Neuronal stem cell (in vitro differentiated cells): ENCODE measurements at regions not wholly inside any gene's neighbourhood (a gene's known extent, or its start where the extent isn't known, plus 50 kb on each side); places are given as distances from the start of the nearest gene placed in this dataset.

ENCODE experiments used
- DNase-seq: peaks from one replicate; pipeline ENCODE4 v3.0.0-alpha.2; 2013; ENCODE audit warnings: low spot score
- H2AFZ ChIP-seq: one replicate; pipeline ENCODE4 v1.6.1; 2013; ENCODE audit warnings: mild to moderate bottlenecking, low read length, inconsistent platforms
- H2AK5ac ChIP-seq: 2 replicates; pipeline ENCODE4 v1.6.1; 2013; ENCODE audit warnings: low read depth, mild to moderate bottlenecking, inconsistent platforms, low read length, moderate library complexity, mixed read lengths
- H2BK120ac ChIP-seq: 2 replicates; pipeline ENCODE4 v1.6.1; 2013; ENCODE audit warnings: low read depth, mild to moderate bottlenecking, inconsistent platforms, low read length, moderate library complexity, mixed read lengths
- H2BK12ac ChIP-seq: one replicate; pipeline ENCODE4 v1.6.1; 2013; ENCODE audit warnings: low read length, inconsistent platforms
- H2BK15ac ChIP-seq: 2 replicates; pipeline ENCODE4 v1.6.1; 2013; ENCODE audit warnings: mild to moderate bottlenecking, low read length, inconsistent platforms, mixed read lengths
- H2BK5ac ChIP-seq: one replicate; pipeline ENCODE4 v1.6.1; 2013; ENCODE audit warnings: inconsistent platforms, mild to moderate bottlenecking, low read length, moderate library complexity
- H3K14ac ChIP-seq: one replicate; pipeline ENCODE4 v1.6.1; 2013; ENCODE audit warnings: low read length, inconsistent platforms
- H3K18ac ChIP-seq: 2 replicates; pipeline ENCODE4 v1.6.1; 2013; ENCODE audit warnings: low read length, inconsistent platforms
- H3K23ac ChIP-seq: 2 replicates; pipeline ENCODE4 v1.6.1; 2013; ENCODE audit warnings: low read depth, mild to moderate bottlenecking, mixed read lengths, low read length, inconsistent platforms; ENCODE audit not compliant: poor library complexity
- H3K27ac ChIP-seq: replicated peaks from 3 replicates; pipeline ENCODE4 v1.5.1; 2013; ENCODE audit warnings: low read length, inconsistent platforms
- H3K27me3 ChIP-seq, 3 experiments: 2 replicates each; pipeline ENCODE4 v1.6.1; 2013; ENCODE audit warnings: low read length in 3 of 3, mild to moderate bottlenecking in 2 of 3, inconsistent platforms in 1 of 3, low read depth in 1 of 3, mixed read lengths in 1 of 3, moderate library complexity in 1 of 3; ENCODE audit not compliant: control insufficient read depth in 3 of 3, insufficient read depth in 3 of 3
- H3K36me3 ChIP-seq, 2 donors: replicated peaks in 1 of 2; 2 replicates each; pipeline ENCODE4 v1.6.1; 2013; ENCODE audit warnings: low read length in 2 of 2; ENCODE audit not compliant: control insufficient read depth in 2 of 2, insufficient read depth in 2 of 2
- H3K4ac ChIP-seq: 2 replicates; pipeline ENCODE4 v1.6.1; 2013; ENCODE audit warnings: inconsistent platforms, mild to moderate bottlenecking, low read length, moderate library complexity
- H3K4me1 ChIP-seq, 2 donors: 1 replicate in 1 of 2; 2 replicates in 1 of 2; pipeline ENCODE4 v1.6.1; 2013; ENCODE audit warnings: low read length in 2 of 2, low read depth in 1 of 2; ENCODE audit not compliant: control insufficient read depth in 2 of 2, insufficient read depth in 1 of 2
- H3K4me2 ChIP-seq: one replicate; pipeline ENCODE4 v1.6.1; 2013; ENCODE audit warnings: mild to moderate bottlenecking, low read length, inconsistent platforms; ENCODE audit not compliant: insufficient read depth, poor library complexity, severe bottlenecking
- H3K4me3 ChIP-seq, 2 donors: 2 replicates each; pipeline ENCODE4 v1.5.1; 2013; ENCODE audit warnings: low read length in 2 of 2, mild to moderate bottlenecking in 2 of 2, inconsistent platforms in 1 of 2, moderate library complexity in 1 of 2
- H3K79me1 ChIP-seq: one replicate; pipeline ENCODE4 v1.6.1; 2013; ENCODE audit warnings: low read depth, mild to moderate bottlenecking, inconsistent platforms, low read length, moderate library complexity
- H3K9ac ChIP-seq: one replicate; pipeline ENCODE4 v1.6.1; 2013; ENCODE audit warnings: mild to moderate bottlenecking, low read depth, low read length, inconsistent platforms; ENCODE audit not compliant: poor library complexity
- H3K9me3 ChIP-seq, 2 donors: replicated peaks in 1 of 2; 2 replicates each; pipeline versions ENCODE3 to v1.6.1; 2013; ENCODE audit warnings: low read length in 2 of 2, mild to moderate bottlenecking in 2 of 2, inconsistent platforms in 1 of 2, low read depth in 1 of 2, mixed read lengths in 1 of 2, moderate library complexity in 1 of 2; ENCODE audit not compliant: control insufficient read depth in 2 of 2, insufficient read depth in 1 of 2
- H4K8ac ChIP-seq: one replicate; pipeline ENCODE4 v1.6.1; 2013; ENCODE audit warnings: low read depth, mild to moderate bottlenecking, inconsistent platforms, low read length, moderate library complexity
- H4K91ac ChIP-seq: one replicate; pipeline ENCODE4 v1.6.1; 2013; ENCODE audit warnings: low read length, low read depth, mild to moderate bottlenecking, inconsistent platforms; ENCODE audit not compliant: poor library complexity
- WGBS, 2 donors: extraction: QIAGEN DNeasy Blood & Tissue Kit; methylation state at CpG; one replicate each; pipeline ENCODE4 v1.1.7; 2013; ENCODE audit warnings: missing lambda C conversion rate in 2 of 2, mixed read lengths in 1 of 2; ENCODE audit not compliant: insufficient read length in 2 of 2, insufficient replicate concordance in 1 of 2; ENCODE audit errors: extremely low coverage in 2 of 2; 5-methylcytosine and 5-hydroxymethylcytosine counted together

DNA sequence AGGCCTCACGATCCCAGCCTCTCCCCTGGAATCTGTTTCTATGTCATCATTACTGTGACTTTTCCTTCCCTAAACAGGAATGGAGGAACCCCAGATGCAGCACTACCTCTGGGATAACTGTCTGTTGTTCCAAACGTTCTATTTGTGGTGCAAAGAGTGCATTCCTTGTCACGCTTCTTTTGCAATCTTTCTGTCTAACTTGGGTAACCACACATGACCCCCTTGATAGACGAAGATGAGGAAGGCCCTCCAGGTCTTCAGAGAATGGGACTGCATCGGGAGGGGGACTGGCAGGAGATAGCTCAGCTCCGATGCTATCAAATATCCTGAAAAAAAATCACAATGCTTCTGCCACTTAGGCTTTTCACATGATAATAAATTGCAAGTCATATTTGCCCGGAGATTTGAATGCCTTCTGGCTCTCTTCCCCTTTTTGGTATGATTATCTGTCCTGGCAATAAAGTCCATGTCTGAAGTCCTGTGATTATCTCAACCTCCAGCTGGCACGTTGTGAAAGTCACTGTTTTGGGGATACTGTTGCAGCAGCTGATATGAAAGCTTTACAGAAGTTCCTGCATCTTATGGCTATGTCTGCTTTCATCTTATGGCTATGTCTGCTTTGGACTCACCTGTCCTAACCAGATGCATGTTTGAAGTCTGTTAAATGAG is 148.7 kb upstream of the LMO4 start:
- Histone ChIP-seq H3K23ac (no peak overlapping the region), H3K27ac (no peak overlapping the region), H3K4me2 (no peak overlapping the region), H3K9ac (no peak overlapping the region), H3K18ac (no peak overlapping the region), H3K27me3 (peaks cover 0 to 10% (median 0%) of the 10 kb centered on the region in 3 experiments), H2BK12ac (no peak overlapping the region), H3K36me3 (no peaks in the 10 kb centered on the region), H2BK15ac (no peak overlapping the region), H3K4ac (no peak overlapping the region), H3K9me3 (peaks cover 0 to 1% of the 10 kb centered on the region in 2 donors), H3K14ac (no peak overlapping the region), H4K8ac (no peak overlapping the region), H3K4me1 (peaks cover 0 to 4% of the 10 kb centered on the region in 2 donors), H2AK5ac (no peak overlapping the region), H2BK120ac (no peak overlapping the region), H3K79me1 (no peaks in the 10 kb centered on the region), H3K4me3 (no peak overlapping the region), H4K91ac (no peak overlapping the region), H2BK5ac (no peak overlapping the region), H2AFZ (no peak overlapping the region)
- DNase-seq = no peak
- WGBS, 2 donors = no CpG with 5 or more reads among the region's 8 CpGs

DNA sequence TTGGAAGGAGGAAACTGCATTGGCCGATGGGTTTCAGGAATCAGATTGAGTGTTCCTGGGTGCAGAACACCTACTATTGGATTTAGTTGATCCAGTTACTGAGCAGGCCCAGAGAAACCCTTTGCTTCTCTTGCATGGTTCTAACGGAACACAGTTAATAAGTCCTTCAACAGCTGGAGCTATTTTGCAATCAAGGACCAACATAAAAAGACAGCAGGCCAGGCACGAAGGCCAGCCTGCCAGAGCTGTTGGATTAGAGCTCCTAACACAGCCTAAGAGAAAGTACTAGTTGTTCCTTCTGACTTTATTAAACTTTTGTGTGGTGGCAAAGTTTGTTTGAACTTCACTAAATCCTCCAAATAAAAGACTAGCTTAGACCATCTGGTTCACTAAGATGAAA is 148.0 kb upstream of the LMO4 start:
- Histone ChIP-seq H3K27ac (no peak overlapping the region), H3K4ac (no peak overlapping the region), H2BK15ac (no peak overlapping the region), H3K9ac (no peak overlapping the region), H3K4me3 (no peak overlapping the region), H3K79me1 (no peaks in the 10 kb centered on the region), H2BK12ac (no peak overlapping the region), H4K91ac (no peak overlapping the region), H3K4me1 (peaks cover 0 to 4% of the 10 kb centered on the region in 2 donors), H3K27me3 (peaks cover 0 to 10% (median 0%) of the 10 kb centered on the region in 3 experiments), H2BK5ac (no peak overlapping the region), H3K23ac (no peak overlapping the region), H3K14ac (no peak overlapping the region), H4K8ac (no peak overlapping the region), H3K18ac (no peak overlapping the region), H3K36me3 (no peaks in the 10 kb centered on the region), H3K9me3 (peaks cover 0 to 2% of the 10 kb centered on the region in 2 donors), H3K4me2 (no peak overlapping the region), H2BK120ac (no peak overlapping the region), H2AK5ac (no peak overlapping the region), H2AFZ (no peak overlapping the region)
- WGBS, 2 donors = no CpG with 5 or more reads among the region's 3 CpGs
- DNase-seq = no peak

- H3K79me1 ChIP-seq = no peaks in the 10 kb centered on the region
- no peak overlapping the region for H2BK15ac ChIP-seq
- H3K27ac ChIP-seq = no peak overlapping the region
- H3K4me2 ChIP-seq = no peak overlapping the region
- H3K4me3 ChIP-seq = no peak overlapping the region
- H3K27me3 ChIP-seq = peaks cover 0 to 10% (median 0%) of the 10 kb centered on the region in 3 experiments
- no peak overlapping the region for H3K14ac ChIP-seq
- no peak overlapping the region for H3K23ac ChIP-seq
- H3K4me1 ChIP-seq = peaks cover 0 to 4% of the 10 kb centered on the region in 2 donors
- DNase-seq = no peak
- peaks cover 0 to 2% of the 10 kb centered on the region in 2 donors for H3K9me3 ChIP-seq
- no peak overlapping the region for H2BK12ac ChIP-seq
- no peak overlapping the region for H3K9ac ChIP-seq
- no peaks in the 10 kb centered on the region for H3K36me3 ChIP-seq
- no peak overlapping the region for H3K4ac ChIP-seq
- H4K8ac ChIP-seq = no peak overlapping the region
- no peak overlapping the region for H2AK5ac ChIP-seq
- no peak overlapping the region for H2AFZ ChIP-seq
- no peak overlapping the region for H3K18ac ChIP-seq
- no peak overlapping the region for H2BK120ac ChIP-seq
- H2BK5ac ChIP-seq = no peak overlapping the region
- no peak overlapping the region for H4K91ac ChIP-seq
Observed at GRCh38 chr1:87182611-87183010, 146.1 kb upstream of the LMO4 start.

DNA sequence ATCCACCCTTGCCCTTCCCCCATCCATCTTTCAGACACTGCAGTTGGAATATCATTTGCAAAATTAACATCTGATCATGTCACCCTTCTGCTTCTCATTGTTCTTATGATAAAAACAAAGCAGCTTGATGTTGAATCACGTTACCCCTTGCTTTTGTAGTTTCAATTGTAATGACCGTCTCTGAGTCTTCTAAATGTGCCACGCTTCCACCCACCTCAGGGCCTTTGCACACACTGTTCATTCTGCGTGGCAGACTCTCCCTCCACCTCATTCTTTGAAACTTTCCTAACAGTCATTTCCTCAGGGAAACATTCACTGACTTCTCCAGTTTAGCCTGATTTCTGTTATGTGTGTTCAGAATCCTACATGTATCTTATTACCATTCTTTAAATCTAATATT is 143.6 kb upstream of the LMO4 start:
- no peak overlapping the region for H2AFZ ChIP-seq
- H3K27ac ChIP-seq = no peak overlapping the region
- no peak overlapping the region for H2BK120ac ChIP-seq

More for the DNA sequence above, 143.6 kb upstream of the LMO4 start:
- no peak overlapping the region for H4K91ac ChIP-seq
- peaks cover 0 to 3% (median 0%) of the 10 kb centered on the region in 3 experiments for H3K27me3 ChIP-seq
- H3K9me3 ChIP-seq = peaks cover 0 to 2% of the 10 kb centered on the region in 2 donors
- no peak overlapping the region for H3K23ac ChIP-seq
- no peak overlapping the region for H2BK15ac ChIP-seq
- H4K8ac ChIP-seq = no peak overlapping the region
- no peak for DNase-seq
- no peak overlapping the region for H2BK12ac ChIP-seq
- no peak overlapping the region for H3K4me2 ChIP-seq
- H3K79me1 ChIP-seq = no peaks in the 10 kb centered on the region
- no peak overlapping the region for H3K9ac ChIP-seq
- no CpG with 5 or more reads among the region's 4 CpGs for WGBS, 2 donors
- H3K4me1 ChIP-seq = peaks cover 0 to 3% of the 10 kb centered on the region in 2 donors
- no peak overlapping the region for H2AK5ac ChIP-seq
- H2BK5ac ChIP-seq = no peak overlapping the region
- H3K14ac ChIP-seq = no peak overlapping the region
- no peak overlapping the region for H3K18ac ChIP-seq
- H3K4ac ChIP-seq = no peak overlapping the region
- no peak overlapping the region for H3K4me3 ChIP-seq
- H3K36me3 ChIP-seq = no peaks in the 10 kb centered on the region
